ENCODE measurements at regions not wholly inside any gene's neighbourhood (a gene's known extent, or its start where the extent isn't known, plus 50 kb on each side); places are given as distances from the start of the nearest gene placed in this dataset.

DNA sequence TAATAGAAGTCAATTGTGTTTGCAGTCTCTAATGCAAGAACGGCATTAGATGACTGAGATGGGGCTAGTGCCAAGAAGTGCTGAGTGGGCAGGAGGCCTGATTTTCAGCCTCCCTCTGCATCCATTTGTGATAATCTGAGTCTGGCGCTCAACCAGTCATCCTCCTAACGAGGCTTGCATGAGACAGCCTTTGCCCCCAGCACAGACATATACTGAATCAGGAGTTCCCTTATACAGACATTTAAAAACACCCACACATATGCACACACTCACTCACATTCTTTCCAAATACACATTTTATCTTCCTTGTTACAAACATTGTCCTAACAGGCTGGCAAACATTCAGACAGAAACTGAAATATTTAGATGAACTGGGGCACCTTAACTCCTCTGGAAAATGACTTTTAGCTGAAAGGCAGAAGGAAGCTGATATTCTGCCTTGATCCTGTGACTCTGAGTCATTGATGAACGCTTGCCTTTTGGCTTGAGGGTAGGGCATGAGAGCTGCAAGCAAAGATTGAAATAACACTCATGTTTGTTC is 562.3 kb downstream of the DHX35 start:
- TF ChIP-seq CTCF (IDR thresholded peaks at IDR 0.05; ENCODE audit: low read depth, low read length): no peak
- no peak for DNase-seq (ENCODE audit: extremely low read depth, low read depth)

GRCh38 chr20:39523405-39523804 is 561.3 kb downstream of the DHX35 start:
- no peak for DNase-seq (ENCODE audit: extremely low read depth, low read depth)
- no peak for TF ChIP-seq CTCF (IDR thresholded peaks at IDR 0.05; ENCODE audit: low read depth, low read length)

DNA sequence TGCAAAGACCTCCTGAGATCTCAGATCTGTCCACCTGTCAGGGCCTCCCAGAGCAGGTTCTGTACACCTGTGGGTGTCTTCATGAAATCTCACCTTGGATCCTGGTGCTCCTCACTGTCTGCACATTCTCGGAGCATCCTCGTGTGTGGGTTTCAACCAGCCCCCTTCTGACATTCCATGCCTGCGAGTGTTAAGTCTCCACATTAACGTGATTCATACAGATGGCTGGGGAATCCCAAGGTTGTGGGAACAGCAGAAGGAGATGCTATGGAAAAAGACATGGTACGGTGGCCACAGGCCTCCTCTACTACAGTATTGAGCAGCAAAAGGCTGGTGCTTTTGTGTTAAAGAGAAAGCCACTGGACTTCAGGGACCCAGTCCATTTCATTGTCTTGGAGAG is 556.5 kb downstream of the DHX35 start:
- no peak for TF ChIP-seq CTCF (IDR thresholded peaks at IDR 0.05; ENCODE audit: low read depth, low read length)
- no peak for DNase-seq (ENCODE audit: extremely low read depth, low read depth)

DNA sequence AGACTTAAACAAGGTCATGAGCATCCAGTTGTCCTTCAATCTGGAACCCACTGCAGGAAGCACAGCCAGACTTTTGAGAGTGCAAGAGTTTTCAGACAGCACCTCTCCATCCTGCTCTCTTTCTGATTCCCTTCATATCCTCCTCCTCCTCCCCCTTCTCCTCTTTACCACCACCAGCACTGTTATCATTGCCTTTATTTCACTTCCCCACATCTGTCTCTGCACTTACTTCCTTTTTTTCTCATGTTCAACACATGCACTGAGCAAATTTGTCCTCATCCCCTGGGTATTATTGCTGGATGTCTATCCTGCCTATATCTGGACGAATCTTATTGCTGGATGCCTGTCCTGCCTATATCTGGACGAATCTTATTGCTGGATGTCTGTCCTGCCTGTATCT is 554.8 kb downstream of the DHX35 start:
- TF ChIP-seq CTCF (IDR thresholded peaks at IDR 0.05; ENCODE audit: low read depth, low read length): no peak
- no peak for DNase-seq (ENCODE audit: extremely low read depth, low read depth)

GRCh38 chr20:39504710-39505094 is 542.6 kb downstream of the DHX35 start:
- TF ChIP-seq CTCF (IDR thresholded peaks at IDR 0.05; ENCODE audit: low read depth, low read length): no peak
- DNase-seq (ENCODE audit: extremely low read depth, low read depth): no peak

- TF ChIP-seq CTCF (IDR thresholded peaks at IDR 0.05; ENCODE audit: low read depth, low read length): no peak
- DNase-seq (ENCODE audit: extremely low read depth, low read depth): no peak
These were observed 542.0 kb downstream of the DHX35 start for GRCh38 chr20:39503902-39504709.

- no peak for TF ChIP-seq CTCF (IDR thresholded peaks at IDR 0.05; ENCODE audit: low read depth, low read length)
- no peak for DNase-seq (ENCODE audit: extremely low read depth, low read depth)
These were observed 530.2 kb downstream of the DHX35 start for GRCh38 chr20:39492223-39492797.
